HEK293 (cell line): ENCODE measurements at regions not wholly inside any gene's neighbourhood (a gene's known extent, or its start where the extent isn't known, plus 50 kb on each side); places are given as distances from the start of the nearest gene placed in this dataset.

ENCODE experiments used
- CTCF ChIA-PET: fragments of 350-600 bp; formaldehyde crosslinking; extraction: SDS; loops from one replicate; lab custom pipeline; 2021; ENCODE audit warnings: antibody characterized with exemption; lab: Yijun Ruan, JAX
- POLR2A ChIA-PET: fragments of 300-600 bp; formaldehyde crosslinking; extraction: SDS; loops from one replicate; lab custom pipeline; 2020; ENCODE audit warnings: antibody characterized with exemption, inconsistent platforms; lab: Yijun Ruan, JAX
- H3K27ac ChIP-seq: fragments of 200-500 bp; sonication (Bioruptor generic); 2 replicates; pipeline ENCODE4 v1.5.1; 2014; ENCODE audit warnings: low read depth, low read length, control low read depth, inconsistent platforms; ENCODE audit errors: extremely low read depth
- H3K36me3 ChIP-seq, 2 experiments: fragments of 200-500 bp in 1 of 2; sonication (Bioruptor generic) in 1 of 2; 1 replicate in 1 of 2; 2 replicates in 1 of 2; pipeline ENCODE4 v1.5.1; 2014 to 2017; ENCODE audit warnings: inconsistent platforms in 2 of 2, low read length in 2 of 2; ENCODE audit not compliant: control insufficient read depth in 2 of 2, insufficient read depth in 1 of 2
- H3K4me1 ChIP-seq: fragments of 200-500 bp; sonication (Bioruptor generic); 2 replicates; pipeline ENCODE4 v1.5.1; 2014; ENCODE audit warnings: mild to moderate bottlenecking, low read length, inconsistent platforms; ENCODE audit not compliant: control insufficient read depth, insufficient read depth
- H3K4me3 ChIP-seq: 2 replicates; pipeline ENCODE4 v1.5.1; 2011; ENCODE audit warnings: low read depth, mild to moderate bottlenecking, control low read depth, low read length, moderate library complexity
- H3K9me3 ChIP-seq: fragments of 200-500 bp; sonication (Bioruptor generic); 2 replicates; pipeline ENCODE4 v1.5.1; 2014; ENCODE audit warnings: low read depth, low read length, inconsistent platforms; ENCODE audit not compliant: control insufficient read depth, insufficient read depth
- HOXD13 ChIP-seq: sonication (generic); formaldehyde crosslinking; IDR thresholded peaks from 2 replicates; pipeline ENCODE4 v1.8.0; 2022; ENCODE audit warnings: missing genetic modification reagents, borderline replicate concordance
- IKZF3 ChIP-seq: fragments of 450-650 bp; IDR thresholded peaks from 2 replicates; pipeline ENCODE4 v1.5.0; 2018; ENCODE audit warnings: missing biosample characterization, mild to moderate bottlenecking, missing genetic modification characterization, moderate library complexity
- SP3 ChIP-seq: fragments of 450-650 bp; formaldehyde crosslinking; IDR thresholded peaks from 2 replicates; pipeline ENCODE4 v1.5.1; 2016; ENCODE audit warnings: missing biosample characterization, missing genetic modification characterization
- WT1 ChIP-seq: fragments of 450-650 bp; formaldehyde crosslinking; IDR thresholded peaks from 2 replicates; pipeline ENCODE4 v1.5.1; 2016; ENCODE audit warnings: missing biosample characterization, missing genetic modification characterization
- YY2 ChIP-seq: fragments of 450-650 bp; formaldehyde crosslinking; IDR thresholded peaks from 2 replicates; pipeline ENCODE4 v1.5.1; 2016; ENCODE audit warnings: missing biosample characterization, missing genetic modification characterization
- ZBTB17 ChIP-seq: fragments of 450-650 bp; formaldehyde crosslinking; IDR thresholded peaks from 2 replicates; pipeline ENCODE4 v1.5.1; 2016; ENCODE audit warnings: missing biosample characterization, missing genetic modification characterization
- ZNF121 ChIP-seq: fragments of 450-650 bp; formaldehyde crosslinking; IDR thresholded peaks from 2 replicates; pipeline ENCODE4 v1.5.1; 2016; ENCODE audit warnings: missing biosample characterization, missing genetic modification characterization
- ZNF138 ChIP-seq: fragments of 450-650 bp; formaldehyde crosslinking; IDR thresholded peaks from 2 replicates; pipeline ENCODE4 v1.5.1; 2016; ENCODE audit warnings: missing biosample characterization, missing genetic modification characterization, borderline replicate concordance
- ZNF174 ChIP-seq: fragments of 450-650 bp; formaldehyde crosslinking; IDR thresholded peaks from 2 replicates; pipeline ENCODE4 v1.5.0; 2017; ENCODE audit warnings: missing biosample characterization, mild to moderate bottlenecking, missing genetic modification characterization
- ZNF18 ChIP-seq: fragments of 450-650 bp; formaldehyde crosslinking; IDR thresholded peaks from 2 replicates; pipeline ENCODE4 v1.5.1; 2016; ENCODE audit warnings: missing biosample characterization, missing genetic modification characterization
- ZNF214 ChIP-seq: fragments of 450-650 bp; formaldehyde crosslinking; IDR thresholded peaks from 2 replicates; pipeline ENCODE4 v1.5.1; 2017; ENCODE audit warnings: missing biosample characterization, mild to moderate bottlenecking, missing genetic modification characterization, borderline replicate concordance
- ZNF221 ChIP-seq: fragments of 450-650 bp; formaldehyde crosslinking; IDR thresholded peaks from 2 replicates; pipeline ENCODE4 v1.5.1; 2017; ENCODE audit warnings: missing biosample characterization, missing genetic modification characterization, borderline replicate concordance
- ZNF324 ChIP-seq: fragments of 450-650 bp; formaldehyde crosslinking; IDR thresholded peaks from 2 replicates; pipeline ENCODE4 v1.5.1; 2016; ENCODE audit warnings: missing biosample characterization, missing genetic modification characterization
- ZNF37A ChIP-seq: fragments of 450-650 bp; IDR thresholded peaks from 2 replicates; pipeline ENCODE4 v1.5.1; 2018; ENCODE audit warnings: missing biosample characterization, missing genetic modification characterization
- ZNF555 ChIP-seq: fragments of 450-650 bp; formaldehyde crosslinking; conservative IDR thresholded peaks from 2 replicates; pipeline ENCODE4 v1.5.1; 2017; ENCODE audit warnings: missing biosample characterization, mild to moderate bottlenecking, missing genetic modification characterization, inconsistent platforms
- ZNF621 ChIP-seq: fragments of 450-650 bp; formaldehyde crosslinking; IDR thresholded peaks from 2 replicates; pipeline ENCODE4 v1.5.1; 2017; ENCODE audit warnings: missing biosample characterization, missing genetic modification characterization
- ZNF623 ChIP-seq: fragments of 450-650 bp; formaldehyde crosslinking; IDR thresholded peaks from 2 replicates; pipeline ENCODE4 v1.5.1; 2016; ENCODE audit warnings: missing biosample characterization, missing genetic modification characterization
- ZNF645 ChIP-seq: fragments of 450-650 bp; formaldehyde crosslinking; IDR thresholded peaks from 2 replicates; pipeline ENCODE4; 2016; ENCODE audit warnings: missing biosample characterization, missing genetic modification characterization
- ZNF701 ChIP-seq: fragments of 450-650 bp; formaldehyde crosslinking; IDR thresholded peaks from 2 replicates; pipeline ENCODE4 v1.5.1; 2016; ENCODE audit warnings: missing biosample characterization, missing genetic modification characterization
- TF ChIP-seq, protein P1 (sequence below): fragments of 450-650 bp; formaldehyde crosslinking; IDR thresholded peaks from 2 replicates; pipeline ENCODE4 v1.5.1; 2016; ENCODE audit warnings: missing biosample characterization, missing genetic modification characterization
- TF ChIP-seq, protein P2 (sequence below): fragments of 450-650 bp; formaldehyde crosslinking; IDR thresholded peaks from 2 replicates; pipeline ENCODE4 v1.5.1; 2016; ENCODE audit warnings: missing biosample characterization, missing genetic modification characterization, low read depth
- TF ChIP-seq, protein P3 (sequence below): fragments of 450-650 bp; formaldehyde crosslinking; IDR thresholded peaks from 2 replicates; pipeline ENCODE4 v1.5.1; 2016; ENCODE audit warnings: missing biosample characterization, missing genetic modification characterization
- TF ChIP-seq, protein P4 (sequence below): fragments of 450-650 bp; formaldehyde crosslinking; IDR thresholded peaks from 2 replicates; pipeline ENCODE4 v1.5.1; 2016; ENCODE audit warnings: missing biosample characterization, missing genetic modification characterization
- TF ChIP-seq, protein P5 (sequence below): fragments of 450-650 bp; formaldehyde crosslinking; IDR thresholded peaks from 2 replicates; pipeline ENCODE4 v1.5.1; 2017; ENCODE audit warnings: missing biosample characterization, missing genetic modification characterization
- TF ChIP-seq, protein P6 (sequence below): fragments of 450-650 bp; formaldehyde crosslinking; IDR thresholded peaks from 2 replicates; pipeline ENCODE4 v1.5.1; 2017; ENCODE audit warnings: missing biosample characterization, missing genetic modification characterization

DNA sequence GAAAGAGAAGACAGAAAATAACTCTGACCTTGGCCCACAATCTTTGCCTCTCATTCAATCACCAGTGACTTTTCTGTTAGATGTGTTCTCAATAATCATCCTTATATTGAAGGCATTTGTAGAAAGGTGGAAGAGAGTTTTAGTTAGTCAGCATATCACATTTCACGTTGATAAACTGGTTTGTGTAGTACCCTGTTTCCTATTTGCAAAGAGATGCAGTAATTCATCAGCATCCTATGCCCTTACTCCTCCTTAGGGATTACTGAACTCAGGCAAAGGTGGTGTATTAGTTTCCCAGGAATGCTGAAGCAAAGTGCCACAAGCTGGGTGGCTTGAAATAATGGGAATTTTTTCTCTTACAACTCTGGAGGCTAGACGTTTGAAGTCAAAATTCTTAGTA lies 145.0 kb downstream of the SPP2 start:
- Histone ChIP-seq H3K36me3 (no peaks in the 10 kb centered on the region), H3K4me3 (no peak overlapping the region), H3K27ac (no peak overlapping the region), H3K4me1 (no peaks in the 10 kb centered on the region; the same call in 1 of the 2 replicates), H3K9me3 (no peaks in the 10 kb centered on the region)
- CTCF ChIA-PET = interaction anchor here (0.6 kb wide), 1 partner anchor 186 kb away, joined by 4 read pairs; no protein-coding TSS in a partner anchor
- TF ChIP-seq HOXD13 = no peak
- TF ChIP-seq, protein P1, sequence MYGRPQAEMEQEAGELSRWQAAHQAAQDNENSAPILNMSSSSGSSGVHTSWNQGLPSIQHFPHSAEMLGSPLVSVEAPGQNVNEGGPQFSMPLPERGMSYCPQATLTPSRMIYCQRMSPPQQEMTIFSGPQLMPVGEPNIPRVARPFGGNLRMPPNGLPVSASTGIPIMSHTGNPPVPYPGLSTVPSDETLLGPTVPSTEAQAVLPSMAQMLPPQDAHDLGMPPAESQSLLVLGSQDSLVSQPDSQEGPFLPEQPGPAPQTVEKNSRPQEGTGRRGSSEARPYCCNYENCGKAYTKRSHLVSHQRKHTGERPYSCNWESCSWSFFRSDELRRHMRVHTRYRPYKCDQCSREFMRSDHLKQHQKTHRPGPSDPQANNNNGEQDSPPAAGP = no peak
- no peak for TF ChIP-seq ZNF221 (tag by site-specific recombination)
- TF ChIP-seq ZNF174 (tag by site-specific recombination) = no peak
- no peak for TF ChIP-seq ZNF214 (tag by site-specific recombination)
- no peak for TF ChIP-seq ZNF645 (tag by site-specific recombination)
- TF ChIP-seq ZNF138 (tag by site-specific recombination) = no peak
- no peak for TF ChIP-seq ZNF324
- no peak for TF ChIP-seq IKZF3 (tag by site-specific recombination)
- TF ChIP-seq, protein P2, sequence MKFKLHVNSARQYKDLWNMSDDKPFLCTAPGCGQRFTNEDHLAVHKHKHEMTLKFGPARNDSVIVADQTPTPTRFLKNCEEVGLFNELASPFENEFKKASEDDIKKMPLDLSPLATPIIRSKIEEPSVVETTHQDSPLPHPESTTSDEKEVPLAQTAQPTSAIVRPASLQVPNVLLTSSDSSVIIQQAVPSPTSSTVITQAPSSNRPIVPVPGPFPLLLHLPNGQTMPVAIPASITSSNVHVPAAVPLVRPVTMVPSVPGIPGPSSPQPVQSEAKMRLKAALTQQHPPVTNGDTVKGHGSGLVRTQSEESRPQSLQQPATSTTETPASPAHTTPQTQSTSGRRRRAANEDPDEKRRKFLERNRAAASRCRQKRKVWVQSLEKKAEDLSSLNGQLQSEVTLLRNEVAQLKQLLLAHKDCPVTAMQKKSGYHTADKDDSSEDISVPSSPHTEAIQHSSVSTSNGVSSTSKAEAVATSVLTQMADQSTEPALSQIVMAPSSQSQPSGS (tag by site-specific recombination) = no peak
- no peak for TF ChIP-seq ZNF18
- no peak for TF ChIP-seq ZNF555
- POLR2A ChIA-PET = no interaction called here

- ChIA-PET POLR2A (no interaction called here), CTCF (no interaction called here)
- no peaks in the 10 kb centered on the region for H3K9me3 ChIP-seq
- no peaks in the 10 kb centered on the region; the same call in 1 of the 2 replicates for H3K4me1 ChIP-seq
- H3K36me3 ChIP-seq = no peaks in the 10 kb centered on the region
- H3K27ac ChIP-seq = no peak overlapping the region
- H3K4me3 ChIP-seq = no peak overlapping the region
- TF ChIP-seq ZNF37A (tag by site-specific recombination) (no peak), ZNF701 (tag by site-specific recombination) (no peak), WT1 (tag by site-specific recombination) (no peak), YY2 (tag by site-specific recombination) (no peak), ZNF121 (tag by site-specific recombination) (no peak), ZNF621 (tag by site-specific recombination) (no peak), SP3 (tag by site-specific recombination) (no peak), ZNF623 (no peak), ZBTB17 (tag by site-specific recombination) (no peak)
- TF ChIP-seq, protein P3, sequence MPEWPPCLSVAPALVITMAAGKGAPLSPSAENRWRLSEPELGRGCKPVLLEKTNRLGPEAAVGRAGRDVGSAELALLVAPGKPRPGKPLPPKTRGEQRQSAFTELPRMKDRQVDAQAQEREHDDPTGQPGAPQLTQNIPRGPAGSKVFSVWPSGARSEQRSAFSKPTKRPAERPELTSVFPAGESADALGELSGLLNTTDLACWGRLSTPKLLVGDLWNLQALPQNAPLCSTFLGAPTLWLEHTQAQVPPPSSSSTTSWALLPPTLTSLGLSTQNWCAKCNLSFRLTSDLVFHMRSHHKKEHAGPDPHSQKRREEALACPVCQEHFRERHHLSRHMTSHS (tag by site-specific recombination) = no peak
- TF ChIP-seq, protein P4, sequence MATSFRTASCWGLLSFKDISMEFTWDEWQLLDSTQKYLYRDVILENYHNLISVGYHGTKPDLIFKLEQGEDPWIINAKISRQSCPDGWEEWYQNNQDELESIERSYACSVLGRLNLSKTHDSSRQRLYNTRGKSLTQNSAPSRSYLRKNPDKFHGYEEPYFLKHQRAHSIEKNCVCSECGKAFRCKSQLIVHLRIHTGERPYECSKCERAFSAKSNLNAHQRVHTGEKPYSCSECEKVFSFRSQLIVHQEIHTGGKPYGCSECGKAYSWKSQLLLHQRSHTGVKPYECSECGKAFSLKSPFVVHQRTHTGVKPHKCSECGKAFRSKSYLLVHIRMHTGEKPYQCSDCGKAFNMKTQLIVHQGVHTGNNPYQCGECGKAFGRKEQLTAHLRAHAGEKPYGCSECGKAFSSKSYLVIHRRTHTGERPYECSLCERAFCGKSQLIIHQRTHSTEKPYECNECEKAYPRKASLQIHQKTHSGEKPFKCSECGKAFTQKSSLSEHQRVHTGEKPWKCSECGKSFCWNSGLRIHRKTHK (tag by site-specific recombination) = no peak
- TF ChIP-seq, protein P5, sequence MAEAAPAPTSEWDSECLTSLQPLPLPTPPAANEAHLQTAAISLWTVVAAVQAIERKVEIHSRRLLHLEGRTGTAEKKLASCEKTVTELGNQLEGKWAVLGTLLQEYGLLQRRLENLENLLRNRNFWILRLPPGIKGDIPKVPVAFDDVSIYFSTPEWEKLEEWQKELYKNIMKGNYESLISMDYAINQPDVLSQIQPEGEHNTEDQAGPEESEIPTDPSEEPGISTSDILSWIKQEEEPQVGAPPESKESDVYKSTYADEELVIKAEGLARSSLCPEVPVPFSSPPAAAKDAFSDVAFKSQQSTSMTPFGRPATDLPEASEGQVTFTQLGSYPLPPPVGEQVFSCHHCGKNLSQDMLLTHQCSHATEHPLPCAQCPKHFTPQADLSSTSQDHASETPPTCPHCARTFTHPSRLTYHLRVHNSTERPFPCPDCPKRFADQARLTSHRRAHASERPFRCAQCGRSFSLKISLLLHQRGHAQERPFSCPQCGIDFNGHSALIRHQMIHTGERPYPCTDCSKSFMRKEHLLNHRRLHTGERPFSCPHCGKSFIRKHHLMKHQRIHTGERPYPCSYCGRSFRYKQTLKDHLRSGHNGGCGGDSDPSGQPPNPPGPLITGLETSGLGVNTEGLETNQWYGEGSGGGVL (tag by site-specific recombination) = no peak
- TF ChIP-seq, protein P6, sequence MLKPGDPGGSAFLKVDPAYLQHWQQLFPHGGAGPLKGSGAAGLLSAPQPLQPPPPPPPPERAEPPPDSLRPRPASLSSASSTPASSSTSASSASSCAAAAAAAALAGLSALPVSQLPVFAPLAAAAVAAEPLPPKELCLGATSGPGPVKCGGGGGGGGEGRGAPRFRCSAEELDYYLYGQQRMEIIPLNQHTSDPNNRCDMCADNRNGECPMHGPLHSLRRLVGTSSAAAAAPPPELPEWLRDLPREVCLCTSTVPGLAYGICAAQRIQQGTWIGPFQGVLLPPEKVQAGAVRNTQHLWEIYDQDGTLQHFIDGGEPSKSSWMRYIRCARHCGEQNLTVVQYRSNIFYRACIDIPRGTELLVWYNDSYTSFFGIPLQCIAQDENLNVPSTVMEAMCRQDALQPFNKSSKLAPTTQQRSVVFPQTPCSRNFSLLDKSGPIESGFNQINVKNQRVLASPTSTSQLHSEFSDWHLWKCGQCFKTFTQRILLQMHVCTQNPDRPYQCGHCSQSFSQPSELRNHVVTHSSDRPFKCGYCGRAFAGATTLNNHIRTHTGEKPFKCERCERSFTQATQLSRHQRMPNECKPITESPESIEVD = no peak
Measured at GRCh38 chr2:234193977-234194563, 143.6 kb downstream of the SPP2 start.
